DND-41 (cell line): ENCODE measurements at regions not wholly inside any gene's neighbourhood (a gene's known extent, or its start where the extent isn't known, plus 50 kb on each side); places are given as distances from the start of the nearest gene placed in this dataset.

Experiments
- ATAC-seq: fragments of 200-7000 bp; cut with Tn5 transposase; 3 replicates; pipeline ENCODE4 v1.9.1; 2021; ENCODE audit warnings: low read depth; ENCODE audit not compliant: insufficient read depth
- DNase-seq: peaks from one replicate; pipeline ENCODE4 v3.0.0-alpha.2; 2020
- H2AFZ ChIP-seq: 2 replicates; pipeline ENCODE4 v1.6.0; 2012; ENCODE audit warnings: low read depth, low read length
- H3K27ac ChIP-seq: 2 replicates; pipeline ENCODE4 v1.5.1; 2012; ENCODE audit warnings: low read length, inconsistent platforms
- H3K27me3 ChIP-seq: fragments of 200-600 bp; sonication (generic); 2 replicates; pipeline ENCODE4 v1.6.0; 2012; ENCODE audit warnings: low read length, mild to moderate bottlenecking, inconsistent platforms; ENCODE audit not compliant: insufficient read depth, poor library complexity
- H3K36me3 ChIP-seq: 2 replicates; pipeline ENCODE4 v1.5.1; 2012; ENCODE audit warnings: low read length, inconsistent platforms; ENCODE audit not compliant: insufficient read depth
- H3K4me1 ChIP-seq: 2 replicates; pipeline ENCODE4 v1.5.1; 2012; ENCODE audit warnings: mild to moderate bottlenecking, low read length; ENCODE audit not compliant: insufficient read depth
- H3K4me2 ChIP-seq: 2 replicates; pipeline ENCODE4 v1.6.0; 2012; ENCODE audit warnings: mild to moderate bottlenecking, moderate library complexity, low read length, inconsistent platforms; ENCODE audit not compliant: insufficient read depth
- H3K4me3 ChIP-seq, 2 experiments: fragments of 200-600 bp in 1 of 2; shearing (Covaris generic) in 1 of 2; 2 replicates each; pipeline ENCODE4 v1.5.1; 2012 to 2016; ENCODE audit warnings: inconsistent platforms in 2 of 2, low read length in 2 of 2, mild to moderate bottlenecking in 2 of 2, low read depth in 1 of 2, moderate library complexity in 1 of 2
- H3K79me2 ChIP-seq: 2 replicates; pipeline ENCODE4 v1.6.0; 2012; ENCODE audit warnings: low read length, inconsistent platforms; ENCODE audit not compliant: insufficient read depth
- H3K9ac ChIP-seq: 2 replicates; pipeline ENCODE4 v1.6.0; 2012; ENCODE audit warnings: low read depth, mild to moderate bottlenecking, inconsistent platforms, low read length, moderate library complexity
- H3K9me3 ChIP-seq: 2 replicates; pipeline ENCODE4 v1.5.1; 2012; ENCODE audit warnings: low read length, moderate library complexity, mild to moderate bottlenecking, inconsistent platforms; ENCODE audit not compliant: insufficient read depth, severe bottlenecking
- H4K20me1 ChIP-seq: 2 replicates; pipeline ENCODE4 v1.6.0; 2012; ENCODE audit warnings: low read length; ENCODE audit not compliant: insufficient read depth
- EZH2 ChIP-seq: IDR thresholded peaks from 3 replicates; pipeline ENCODE4 v1.6.1; 2012; ENCODE audit warnings: borderline replicate concordance, low read depth, mild to moderate bottlenecking, moderate library complexity, low read length, inconsistent platforms; ENCODE audit not compliant: severe bottlenecking
- TF ChIP-seq, protein P1 (sequence below): IDR thresholded peaks from 2 replicates; pipeline ENCODE4 v1.5.1; 2012; ENCODE audit warnings: borderline replicate concordance, low read length, moderate library complexity, mild to moderate bottlenecking; ENCODE audit not compliant: poor library complexity, severe bottlenecking; ENCODE audit errors: extremely low read depth

DNA sequence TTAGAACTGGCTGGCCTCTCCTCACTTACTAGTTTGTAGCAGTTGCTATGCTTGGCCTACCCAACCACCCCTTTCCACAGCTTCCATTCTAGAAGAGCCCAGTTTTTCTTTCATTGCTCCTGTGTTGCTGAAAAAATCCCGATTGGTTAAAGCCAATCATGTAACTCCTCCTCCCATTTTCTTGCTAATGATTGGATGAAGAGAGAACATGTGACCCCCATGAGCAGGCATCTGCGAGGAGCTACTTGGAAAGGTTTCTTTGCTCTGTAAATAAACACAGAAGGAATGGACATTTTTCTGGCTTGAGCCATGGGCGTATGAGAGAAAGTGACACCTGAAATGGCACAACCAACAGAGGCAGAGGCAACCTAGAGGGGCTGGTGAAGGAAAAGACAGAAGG lies 773.8 kb upstream of the TBX3 start:
- no peak overlapping the region for H3K4me2 ChIP-seq

DNA sequence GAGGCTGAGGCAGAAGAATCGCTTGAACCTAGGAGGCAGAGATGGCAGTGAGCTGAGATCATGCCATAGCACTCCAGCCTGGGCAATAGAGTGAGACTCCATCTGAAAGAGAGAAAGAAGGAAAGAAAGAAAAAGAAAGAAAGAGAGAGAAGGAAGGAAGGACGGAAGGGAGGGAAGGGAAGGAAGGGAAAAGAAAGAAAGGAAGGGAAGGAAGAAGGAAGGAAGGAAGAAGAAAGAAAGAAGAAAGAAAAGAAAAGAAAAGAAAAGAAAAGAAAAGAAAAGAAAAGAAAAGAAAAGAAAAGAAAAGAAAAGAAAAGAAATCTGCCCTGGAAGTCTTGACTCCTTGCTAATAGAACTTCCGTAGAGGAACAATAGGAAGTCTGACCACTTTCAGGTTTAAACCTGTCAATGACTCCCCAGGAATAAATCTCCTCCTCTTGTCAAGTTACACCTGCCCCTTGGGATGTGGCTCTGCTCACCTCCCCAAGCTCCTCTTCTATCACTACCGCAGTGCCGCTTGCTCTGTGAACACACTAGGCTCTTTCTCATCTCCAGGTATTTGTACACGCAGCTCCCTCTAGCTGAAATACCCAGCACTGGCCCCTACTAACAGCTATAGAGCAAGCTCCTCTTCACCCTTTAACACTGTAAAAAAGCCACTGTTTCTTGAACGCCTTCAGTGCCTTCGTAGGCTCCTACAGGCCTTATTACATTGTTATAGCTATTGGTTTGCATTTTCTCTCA lies 773.1 kb upstream of the TBX3 start:
- ATAC-seq (no peak), DNase-seq (no peak)
- no peak overlapping the region for H3K4me2 ChIP-seq
- no peaks in the 10 kb centered on the region for H4K20me1 ChIP-seq
- H3K36me3 ChIP-seq: no peaks in the 10 kb centered on the region
- no peak overlapping the region for H2AFZ ChIP-seq
- no peak overlapping the region for H3K27ac ChIP-seq
- TF ChIP-seq, protein P1, sequence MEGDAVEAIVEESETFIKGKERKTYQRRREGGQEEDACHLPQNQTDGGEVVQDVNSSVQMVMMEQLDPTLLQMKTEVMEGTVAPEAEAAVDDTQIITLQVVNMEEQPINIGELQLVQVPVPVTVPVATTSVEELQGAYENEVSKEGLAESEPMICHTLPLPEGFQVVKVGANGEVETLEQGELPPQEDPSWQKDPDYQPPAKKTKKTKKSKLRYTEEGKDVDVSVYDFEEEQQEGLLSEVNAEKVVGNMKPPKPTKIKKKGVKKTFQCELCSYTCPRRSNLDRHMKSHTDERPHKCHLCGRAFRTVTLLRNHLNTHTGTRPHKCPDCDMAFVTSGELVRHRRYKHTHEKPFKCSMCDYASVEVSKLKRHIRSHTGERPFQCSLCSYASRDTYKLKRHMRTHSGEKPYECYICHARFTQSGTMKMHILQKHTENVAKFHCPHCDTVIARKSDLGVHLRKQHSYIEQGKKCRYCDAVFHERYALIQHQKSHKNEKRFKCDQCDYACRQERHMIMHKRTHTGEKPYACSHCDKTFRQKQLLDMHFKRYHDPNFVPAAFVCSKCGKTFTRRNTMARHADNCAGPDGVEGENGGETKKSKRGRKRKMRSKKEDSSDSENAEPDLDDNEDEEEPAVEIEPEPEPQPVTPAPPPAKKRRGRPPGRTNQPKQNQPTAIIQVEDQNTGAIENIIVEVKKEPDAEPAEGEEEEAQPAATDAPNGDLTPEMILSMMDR: no peak
- no peak for TF ChIP-seq EZH2
- no peaks in the 10 kb centered on the region for H3K9me3 ChIP-seq
- peaks cover 12% of the 10 kb centered on the region for H3K27me3 ChIP-seq
- no peak overlapping the region for H3K9ac ChIP-seq
- no peaks in the 10 kb centered on the region for H3K79me2 ChIP-seq
- H3K4me1 ChIP-seq: peaks cover 4% of the 10 kb centered on the region
- H3K4me3 ChIP-seq: no peak overlapping the region

More for the DNA sequence above, 773.8 kb upstream of the TBX3 start:
- H3K4me3 ChIP-seq: no peak overlapping the region
- no peak overlapping the region for H3K9ac ChIP-seq
- TF ChIP-seq, protein P1: no peak
- TF ChIP-seq EZH2: no peak
- H3K36me3 ChIP-seq: no peaks in the 10 kb centered on the region
- no peak overlapping the region for H2AFZ ChIP-seq
- no peaks in the 10 kb centered on the region for H4K20me1 ChIP-seq
- no peaks in the 10 kb centered on the region for H3K79me2 ChIP-seq
- no peak for DNase-seq
- no peaks in the 10 kb centered on the region for H3K4me1 ChIP-seq
- no peaks in the 10 kb centered on the region for H3K9me3 ChIP-seq
- ATAC-seq: no peak
- peaks cover 5% of the 10 kb centered on the region for H3K27me3 ChIP-seq
- H3K27ac ChIP-seq: no peak overlapping the region

DNA sequence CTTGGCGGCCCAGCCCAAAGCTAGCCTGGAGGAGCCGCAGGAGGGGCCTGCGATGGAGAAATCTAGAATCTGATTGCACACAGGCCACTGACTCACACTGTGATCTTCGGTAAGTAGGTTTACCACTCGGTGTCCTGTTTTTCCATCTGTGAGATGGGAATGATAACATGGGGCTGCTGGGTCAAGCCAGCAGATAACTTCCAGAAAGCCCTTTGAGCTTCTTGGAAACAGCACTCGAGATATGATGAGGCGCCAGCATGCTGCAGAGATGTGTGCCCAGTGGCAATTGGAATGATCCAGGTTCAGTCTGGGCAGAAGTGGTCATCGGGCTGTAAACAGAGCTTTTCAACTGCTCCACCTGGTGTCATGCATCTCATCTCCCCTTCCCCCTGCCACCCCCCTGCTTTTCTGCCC lies 771.3 kb upstream of the TBX3 start:
- Histone ChIP-seq H3K27me3 (peaks cover 28% of the 10 kb centered on the region), H3K4me3 (no peak overlapping the region), H3K9ac (no peak overlapping the region), H2AFZ (no peak overlapping the region), H3K79me2 (no peaks in the 10 kb centered on the region), H3K9me3 (no peaks in the 10 kb centered on the region), H3K27ac (no peak overlapping the region), H3K36me3 (no peaks in the 10 kb centered on the region), H4K20me1 (peaks cover 2% of the 10 kb centered on the region; the same call in 1 of the 2 replicates), H3K4me1 (peaks cover 4% of the 10 kb centered on the region), H3K4me2 (no peak overlapping the region)
- DNase-seq: no peak
- no peak for ATAC-seq
- no peak for TF ChIP-seq EZH2
- TF ChIP-seq, protein P1: no peak
